Upper lobe of right lung (tissue), 1 donor: ENCODE measurements at regions not wholly inside any gene's neighbourhood (a gene's known extent, or its start where the extent isn't known, plus 50 kb on each side); places are given as distances from the start of the nearest gene placed in this dataset.
A peak's percentile ranks its signal among the peaks of the same experiment; 100 is the strongest.

Experiments used
- ATAC-seq: fragments of 200-7000 bp; cut with Tn5 transposase; one replicate; pipeline ENCODE4 v1.9.1; 2020; ENCODE audit warnings: mild to moderate bottlenecking, moderate library complexity
- DNase-seq: peaks from one replicate; pipeline ENCODE4 v3.0.0-alpha.2; 2020
- H3K27ac ChIP-seq: fragments of 200-600 bp; one replicate; pipeline ENCODE4 v1.8.0; 2022
- H3K27me3 ChIP-seq: fragments of 200-600 bp; one replicate; pipeline ENCODE4 v1.8.0; 2022; ENCODE audit warnings: mild to moderate bottlenecking
- H3K36me3 ChIP-seq: fragments of 200-600 bp; one replicate; pipeline ENCODE4 v1.8.0; 2022
- H3K4me1 ChIP-seq: fragments of 200-600 bp; one replicate; pipeline ENCODE4 v1.8.0; 2022
- H3K4me3 ChIP-seq: fragments of 200-600 bp; one replicate; pipeline ENCODE4 v1.8.0; 2022; ENCODE audit warnings: mild to moderate bottlenecking
- H3K9me3 ChIP-seq: fragments of 200-600 bp; one replicate; pipeline ENCODE4 v1.8.0; 2022
- CTCF ChIP-seq: fragments of 200-600 bp; IDR thresholded peaks from one replicate; pipeline ENCODE4 v1.8.0; 2022; ENCODE audit warnings: antibody characterized with exemption
- intact Hi-C: fragments of 100-400 bp; cut with DNase I; formaldehyde crosslinking; loops from one replicate; pipeline ENCODE4 v1.11.0; 2022
- donor health status: DM: no; HTN: yes; CAD: no; lungs with severe emphysema.

- Histone ChIP-seq H3K27me3 (no peaks in the 10 kb centered on the region), H3K36me3 (no peaks in the 10 kb centered on the region), H3K9me3 (no peaks in the 10 kb centered on the region), H3K4me3 (no peak overlapping the region), H3K4me1 (peaks cover 6% of the 10 kb centered on the region), H3K27ac (no peak overlapping the region)
- no peak for TF ChIP-seq CTCF
- no peak for ATAC-seq
- intact Hi-C loops, result no loop called here
- no peak for DNase-seq
Observed at GRCh38 chr2:8138525-8138922, 543.3 kb upstream of the ID2 start.

- Histone ChIP-seq H3K36me3 (no peaks in the 10 kb centered on the region), H3K27me3 (no peaks in the 10 kb centered on the region), H3K9me3 (no peaks in the 10 kb centered on the region), H3K4me1 (peaks cover 6% of the 10 kb centered on the region), H3K4me3 (no peak overlapping the region), H3K27ac (peak overlapping the region; percentile 68)
- intact Hi-C loops, result no loop called here
- no peak for TF ChIP-seq CTCF
- DNase-seq, result no peak
- peak; percentile 47 for ATAC-seq
Observed at GRCh38 chr2:8138923-8139667, 542.8 kb upstream of the ID2 start.

- Histone ChIP-seq H3K4me3 (no peak overlapping the region), H3K27ac (peak overlapping the region; percentile 68), H3K27me3 (no peaks in the 10 kb centered on the region), H3K4me1 (peaks cover 3% of the 10 kb centered on the region), H3K9me3 (no peaks in the 10 kb centered on the region), H3K36me3 (no peaks in the 10 kb centered on the region)
- DNase-seq (no peak), ATAC-seq (no peak)
- intact Hi-C loops, result no loop called here
- no peak for TF ChIP-seq CTCF
Observed at GRCh38 chr2:8139668-8140200, 542.1 kb upstream of the ID2 start.

- Histone ChIP-seq H3K4me1 (peaks cover 2% of the 10 kb centered on the region), H3K9me3 (no peaks in the 10 kb centered on the region), H3K27me3 (no peaks in the 10 kb centered on the region), H3K27ac (no peak overlapping the region), H3K36me3 (no peaks in the 10 kb centered on the region), H3K4me3 (no peak overlapping the region)
- ATAC-seq (no peak), DNase-seq (no peak)
- no peak for TF ChIP-seq CTCF
- intact Hi-C loops, result no loop called here
Observed at GRCh38 chr2:8141079-8141707, 540.7 kb upstream of the ID2 start.

- ATAC-seq (no peak), DNase-seq (no peak)
- Histone ChIP-seq H3K36me3 (no peaks in the 10 kb centered on the region), H3K4me3 (no peak overlapping the region), H3K27ac (no peak overlapping the region), H3K4me1 (peaks cover 7% of the 10 kb centered on the region), H3K9me3 (no peaks in the 10 kb centered on the region), H3K27me3 (no peaks in the 10 kb centered on the region)
- no peak for TF ChIP-seq CTCF
- intact Hi-C loops, result no loop called here
Observed at GRCh38 chr2:8141780-8142179, 540.1 kb upstream of the ID2 start.
